NCI-H1417 (cell line): ENCODE measurements at regions not wholly inside any gene's neighbourhood (a gene's known extent, or its start where the extent isn't known, plus 50 kb on each side); places are given as distances from the start of the nearest gene placed in this dataset.
"Not testable (repeated sequence)": the region's sequence is repeated elsewhere in the genome, so short reads cannot be mapped to it uniquely, and the experiment has no call there.

Source experiments
- DNase-seq, 3 experiments: peaks; one replicate each; lab custom pipeline; 2025; lab: John Stamatoyannopoulos, UW

DNA sequence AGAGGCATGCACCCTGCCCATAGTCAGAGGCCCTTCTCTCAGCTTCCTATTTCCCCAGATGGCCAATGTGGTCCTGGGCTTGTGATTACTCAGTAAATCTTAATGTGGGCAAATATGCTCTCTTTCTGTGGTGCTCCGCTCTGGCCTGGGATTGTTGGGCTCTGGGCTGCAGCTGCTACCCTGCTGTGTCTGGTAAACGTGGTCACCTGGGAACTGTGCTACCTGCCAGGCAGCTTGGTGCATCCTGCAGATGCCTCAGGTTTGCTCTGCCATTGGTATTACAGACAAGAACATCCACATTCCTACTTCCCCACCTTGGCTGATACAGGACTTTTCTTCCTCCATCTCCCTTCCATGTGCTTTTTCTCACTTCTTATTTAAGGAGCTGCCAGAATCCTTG is 611.5 kb upstream of the IMPG1 start:
- DNase-seq, result peak in 2 of 3 experiments; percentile 19 to 57

DNA sequence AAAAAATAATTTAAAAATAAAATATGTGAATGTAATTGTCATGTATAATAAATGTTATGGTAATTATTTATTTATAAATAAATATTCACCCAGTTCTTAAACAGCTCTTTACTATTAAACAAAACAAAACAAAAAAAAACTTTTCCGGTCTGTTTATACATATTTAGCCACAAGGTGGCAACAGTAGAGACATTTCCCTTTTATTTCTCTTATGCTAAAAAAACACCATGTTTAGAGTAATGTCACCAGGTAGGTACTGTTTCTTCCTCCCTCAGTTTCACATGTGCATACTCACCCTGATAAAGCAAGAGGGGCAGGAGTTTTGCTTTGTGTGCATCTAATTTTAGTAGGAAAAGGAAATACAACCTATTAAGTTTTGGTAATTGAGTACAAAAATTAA is 610.4 kb upstream of the IMPG1 start:
- peak in 1 of 3 experiments; percentile 36 for DNase-seq

DNA sequence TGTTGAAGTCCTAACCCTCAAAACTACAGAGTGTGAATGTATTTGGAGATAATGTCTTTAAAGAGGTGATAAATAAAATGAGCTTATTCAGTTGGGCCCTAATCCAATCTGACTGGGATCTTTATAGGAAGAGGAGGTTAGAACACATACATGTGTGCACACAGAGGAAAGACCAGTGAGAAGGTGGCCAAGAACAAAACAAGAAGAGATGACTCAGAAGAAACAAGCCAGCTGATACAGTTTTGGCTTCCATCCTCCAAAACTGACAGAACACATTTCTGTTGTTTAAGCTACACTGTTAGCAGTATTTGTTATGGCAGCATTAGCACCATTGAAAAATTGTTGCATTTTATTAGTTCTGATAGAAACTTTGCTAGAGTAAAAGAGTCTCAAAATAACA is 609.3 kb upstream of the IMPG1 start:
- no peak for DNase-seq

DNA sequence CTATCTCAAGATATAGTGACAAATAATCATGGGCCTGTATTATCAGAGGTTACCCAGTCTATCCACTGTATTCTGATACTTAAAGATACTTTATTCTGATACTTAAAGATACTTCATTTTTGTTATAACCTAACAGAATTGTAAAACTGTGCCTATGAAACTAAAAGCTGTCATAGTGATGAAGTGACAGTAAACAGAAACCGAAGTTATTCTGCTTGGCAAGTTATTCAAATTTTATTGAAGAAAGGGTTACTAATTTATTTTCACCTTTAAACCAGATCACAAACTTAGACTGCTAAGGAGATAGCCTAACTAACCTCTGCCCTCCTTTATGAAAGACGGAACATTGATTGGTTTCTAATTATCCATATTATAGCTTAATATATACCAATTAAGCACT is 604.6 kb upstream of the IMPG1 start:
- DNase-seq, result no peak

DNA sequence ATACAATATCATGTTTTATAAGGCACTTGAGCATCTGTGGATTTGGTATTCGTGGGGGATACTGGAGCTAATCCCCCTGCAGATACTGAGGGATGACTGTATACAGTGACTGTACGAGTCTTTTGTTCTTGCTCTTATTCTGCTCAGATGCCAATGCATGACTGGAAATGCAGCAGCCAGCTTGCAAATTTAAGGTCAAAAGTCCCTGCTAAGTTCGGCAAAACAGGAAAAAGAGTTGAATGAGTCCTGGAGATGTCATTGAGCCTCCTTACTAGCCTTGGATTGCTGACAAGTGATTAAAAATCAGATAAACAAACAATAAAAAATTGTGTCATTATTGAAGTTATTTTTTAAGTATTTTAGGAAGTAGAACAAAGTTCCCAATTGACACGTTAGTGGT is 599.3 kb upstream of the IMPG1 start:
- no peak for DNase-seq

GRCh38 chr6:76644231-76644630 is 571.8 kb upstream of the IMPG1 start:
- no peak for DNase-seq

GRCh38 chr6:76639941-76640340 is 567.5 kb upstream of the IMPG1 start:
- DNase-seq, result no peak

- no peak for DNase-seq
These were observed 562.2 kb upstream of the IMPG1 start for GRCh38 chr6:76634695-76635094.

GRCh38 chr6:76633259-76633658 is 560.8 kb upstream of the IMPG1 start:
- DNase-seq, result peak in 1 of 3 experiments; percentile 7

GRCh38 chr6:76631622-76632021 is 559.2 kb upstream of the IMPG1 start:
- DNase-seq, result no peak

DNA sequence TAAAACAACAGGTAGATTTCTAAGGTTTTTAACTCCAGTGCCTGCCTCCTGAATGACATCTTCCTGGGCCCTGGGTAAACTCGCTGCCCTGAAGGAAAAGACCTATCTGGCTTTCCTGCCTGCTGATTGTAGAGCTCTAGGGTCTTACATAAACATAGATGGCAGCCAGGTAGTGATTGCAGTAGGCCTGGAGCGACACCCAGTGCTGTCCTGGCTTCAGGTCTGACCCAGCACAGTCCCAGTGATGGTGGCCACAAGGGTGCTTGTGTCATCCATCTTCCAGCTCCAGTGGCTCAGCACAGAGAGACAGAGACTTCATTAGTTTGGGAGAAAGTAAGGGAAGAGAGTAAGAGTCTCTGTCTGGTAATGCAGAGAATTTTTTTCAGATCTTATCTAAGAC is 542.9 kb upstream of the IMPG1 start:
- no peak for DNase-seq

GRCh38 chr6:76612954-76613353 is 540.5 kb upstream of the IMPG1 start:
- peak in 1 of 3 experiments; percentile 23 for DNase-seq

- no peak for DNase-seq
These were observed 536.7 kb upstream of the IMPG1 start for GRCh38 chr6:76609160-76609559.

DNA sequence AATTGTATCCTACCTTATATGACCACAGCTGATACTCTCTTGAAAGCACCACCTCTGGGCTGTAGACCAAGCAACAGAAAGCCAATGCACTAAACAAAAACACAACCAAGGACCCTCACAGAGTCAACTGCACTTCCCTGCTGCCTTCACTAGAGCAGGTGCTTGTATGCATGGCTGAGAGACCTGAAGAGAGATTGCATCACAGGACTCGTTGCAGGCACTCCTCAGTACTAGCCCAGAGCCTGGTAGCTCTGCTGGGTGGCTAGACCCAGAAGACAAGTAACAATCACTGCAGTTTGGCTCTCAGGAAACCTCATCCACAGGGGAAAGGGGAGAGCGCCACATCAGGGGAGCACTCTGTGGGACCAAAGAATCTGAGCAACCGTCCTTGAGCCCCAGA is 521.6 kb upstream of the IMPG1 start:
- DNase-seq, result no peak

DNA sequence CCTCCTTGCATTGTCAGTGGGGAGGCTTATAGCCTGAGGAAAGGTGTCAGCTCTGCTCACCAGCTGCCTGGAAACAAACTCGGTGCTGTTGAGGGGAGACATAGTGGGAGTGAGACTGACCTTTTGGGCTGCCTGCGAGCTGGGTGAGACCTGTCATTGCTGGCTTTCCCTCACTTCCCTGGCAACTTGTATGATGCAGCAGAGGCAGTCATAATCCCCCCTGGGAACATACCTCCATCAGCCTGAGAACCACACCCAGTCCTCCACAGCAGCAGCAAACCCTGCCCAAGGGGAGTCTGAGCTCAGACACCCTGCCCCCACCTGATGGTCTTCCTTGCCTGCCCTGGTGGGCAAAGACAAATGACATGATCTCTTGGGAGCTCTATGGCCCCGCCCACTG is 521.2 kb upstream of the IMPG1 start:
- DNase-seq, result no peak

- DNase-seq, result no peak
These were observed 520.1 kb upstream of the IMPG1 start for GRCh38 chr6:76592566-76592965.

DNA sequence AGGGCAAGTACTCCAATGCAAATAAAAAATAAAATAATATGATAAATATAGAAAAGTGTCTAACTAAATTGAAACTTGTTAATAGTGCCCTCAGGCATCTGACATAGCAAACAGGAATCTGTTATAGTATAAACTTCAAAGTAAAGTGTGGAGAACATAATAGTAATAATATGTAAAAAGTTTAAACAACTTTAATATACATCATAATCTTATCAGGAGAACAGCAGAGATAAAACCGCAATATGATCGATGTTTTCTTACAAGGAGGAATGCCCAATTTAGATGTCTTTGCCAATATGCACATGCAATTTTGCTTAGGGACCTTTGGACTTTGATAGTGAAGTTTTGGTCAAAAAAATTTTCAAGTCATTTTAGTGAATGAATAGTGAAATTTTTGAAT is 514.8 kb upstream of the IMPG1 start:
- no peak for DNase-seq

- no peak for DNase-seq
These were observed 511.7 kb upstream of the IMPG1 start for GRCh38 chr6:76584121-76584520.

DNA sequence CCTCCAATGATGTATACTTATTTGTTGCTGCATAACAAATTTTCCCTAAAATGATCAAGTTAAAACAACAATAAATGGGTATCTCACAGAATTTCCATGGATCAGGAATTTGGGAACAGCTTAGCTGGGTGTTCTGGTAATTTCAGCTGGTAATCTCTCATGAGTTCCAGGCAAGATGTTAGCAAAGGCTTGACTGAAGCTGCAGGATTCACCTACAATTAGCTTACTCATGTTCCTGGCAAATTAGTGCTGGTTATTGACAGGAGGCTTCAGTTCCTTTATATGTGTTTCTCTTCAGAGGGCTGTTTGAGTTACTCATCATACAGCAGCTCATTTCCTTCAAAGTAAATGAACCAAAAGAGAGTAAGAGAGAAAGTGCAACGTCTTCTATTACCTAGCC is 506.3 kb upstream of the IMPG1 start:
- DNase-seq, result no peak

- DNase-seq, result no peak
These were observed 502.3 kb upstream of the IMPG1 start for GRCh38 chr6:76574746-76575145.

DNA sequence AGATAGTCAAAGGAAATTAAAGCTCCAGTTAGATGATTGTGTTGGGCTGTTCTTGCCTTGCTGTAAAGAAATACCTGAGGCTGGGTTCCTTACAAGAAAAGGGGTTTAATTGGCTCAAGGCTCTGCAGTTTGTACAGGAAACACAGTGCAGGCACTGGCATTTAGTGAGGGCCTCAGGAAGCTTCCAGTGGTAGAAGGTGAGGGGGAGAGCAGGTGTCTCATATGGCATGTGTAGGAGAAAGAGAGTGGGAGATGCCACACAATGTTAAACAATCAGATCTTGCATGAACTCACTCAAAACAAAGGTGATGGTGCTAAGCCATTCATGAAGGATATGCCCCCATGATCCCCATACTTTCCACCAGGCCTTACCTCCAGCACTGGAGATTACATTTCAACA is 493.5 kb upstream of the IMPG1 start:
- DNase-seq, result no peak

GRCh38 chr6:76562371-76562770 is 489.9 kb upstream of the IMPG1 start:
- not testable (repeated sequence) for DNase-seq

- DNase-seq, result not testable (repeated sequence)
These were observed 488.6 kb upstream of the IMPG1 start for GRCh38 chr6:76560851-76561755.

DNA sequence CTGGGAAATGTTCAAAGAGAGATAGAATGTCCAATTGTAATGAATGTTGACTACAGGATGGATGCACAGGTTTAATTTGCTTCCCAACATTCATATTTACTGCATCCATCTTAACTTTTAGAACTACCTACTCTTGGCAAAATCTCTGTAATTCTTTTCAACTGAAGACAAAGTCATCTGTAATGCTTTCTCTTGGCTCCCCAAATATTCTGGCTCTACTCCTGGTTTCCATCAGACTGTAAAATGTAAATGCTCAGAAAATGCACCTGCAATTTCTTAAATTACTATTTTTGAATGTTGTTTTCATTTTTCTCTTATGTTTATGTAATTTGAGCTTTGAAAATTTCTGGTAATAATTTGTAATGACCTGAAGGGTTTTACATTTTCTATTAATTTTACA is 480.8 kb upstream of the IMPG1 start:
- no peak for DNase-seq
